HG02973 (cell line): ENCODE measurements at regions not wholly inside any gene's neighbourhood (a gene's known extent, or its start where the extent isn't known, plus 50 kb on each side); places are given as distances from the start of the nearest gene placed in this dataset.
"Not testable (repeated sequence)": the region's sequence is repeated elsewhere in the genome, so short reads cannot be mapped to it uniquely, and the experiment has no call there.

Source experiments
- ATAC-seq: cut with Tn5 transposase; IDR thresholded peaks from one replicate; pipeline ENCODE4 v1.9.1; 2021; ENCODE audit warnings: moderate library complexity; ENCODE audit not compliant: unreplicated experiment

- ATAC-seq, result no peak
Observed at GRCh38 chr13:89982407-89983095, 1364.9 kb upstream of the MIR17HG start.

GRCh38 chr13:89988206-89988605 is 1359.3 kb upstream of the MIR17HG start:
- ATAC-seq, result no peak

- ATAC-seq, result no peak
Observed at GRCh38 chr13:90003566-90003965, 1343.9 kb upstream of the MIR17HG start.

GRCh38 chr13:90008707-90009149 is 1338.8 kb upstream of the MIR17HG start:
- ATAC-seq, result no peak

GRCh38 chr13:90014038-90014437 is 1333.4 kb upstream of the MIR17HG start:
- ATAC-seq, result no peak

- ATAC-seq, result no peak
Observed at GRCh38 chr13:90015565-90016507, 1331.7 kb upstream of the MIR17HG start.

GRCh38 chr13:90016688-90017087 is 1330.8 kb upstream of the MIR17HG start:
- ATAC-seq, result no peak

GRCh38 chr13:90020536-90021070 is 1326.9 kb upstream of the MIR17HG start:
- no peak for ATAC-seq

GRCh38 chr13:90027409-90027808 is 1320.1 kb upstream of the MIR17HG start:
- ATAC-seq, result no peak

- no peak for ATAC-seq
Observed at GRCh38 chr13:90032313-90032712, 1315.2 kb upstream of the MIR17HG start.

- ATAC-seq, result no peak
Observed at GRCh38 chr13:90032841-90033493, 1314.5 kb upstream of the MIR17HG start.

GRCh38 chr13:90039516-90039915 is 1308.0 kb upstream of the MIR17HG start:
- no peak for ATAC-seq

GRCh38 chr13:90047600-90047999 is 1299.9 kb upstream of the MIR17HG start:
- ATAC-seq, result no peak

- no peak for ATAC-seq
Observed at GRCh38 chr13:90049989-90050671, 1297.4 kb upstream of the MIR17HG start.

GRCh38 chr13:90055121-90055520 is 1292.4 kb upstream of the MIR17HG start:
- no peak for ATAC-seq

GRCh38 chr13:90055760-90056159 is 1291.7 kb upstream of the MIR17HG start:
- no peak for ATAC-seq

GRCh38 chr13:90064226-90064625 is 1283.3 kb upstream of the MIR17HG start:
- ATAC-seq, result not testable (repeated sequence)

- ATAC-seq, result no peak
Observed at GRCh38 chr13:90068658-90069057, 1278.8 kb upstream of the MIR17HG start.

- ATAC-seq, result no peak
Observed at GRCh38 chr13:90070362-90070761, 1277.1 kb upstream of the MIR17HG start.

- ATAC-seq, result no peak
Observed at GRCh38 chr13:90070837-90071525, 1276.5 kb upstream of the MIR17HG start.
